D721Med (cell line): ENCODE measurements at regions not wholly inside any gene's neighbourhood (a gene's known extent, or its start where the extent isn't known, plus 50 kb on each side); places are given as distances from the start of the nearest gene placed in this dataset.
"Not testable (repeated sequence)": the region's sequence is repeated elsewhere in the genome, so short reads cannot be mapped to it uniquely, and the experiment has no call there.

Source experiments
- DNase-seq: peaks from one replicate; pipeline ENCODE4 v3.0.0; 2011; ENCODE audit warnings: low spot score; ENCODE audit not compliant: insufficient read length
- FAIRE-seq: peaks from 2 replicates; lab custom pipeline; 2011; peaks lifted over from hg19 to GRCh38; lab: Jason Lieb, UNC
- TF ChIP-seq, protein P1 (sequence below): IDR thresholded peaks from 2 replicates; pipeline ENCODE4 v1.5.1; 2012; ENCODE audit warnings: mild to moderate bottlenecking, control low read depth; ENCODE audit not compliant: insufficient read depth; ENCODE audit errors: missing control alignments

GRCh38 chr14:85858634-85859033 is 328.7 kb downstream of the FLRT2 start:
- FAIRE-seq (no peak), DNase-seq (no peak)
- TF ChIP-seq, protein P1, sequence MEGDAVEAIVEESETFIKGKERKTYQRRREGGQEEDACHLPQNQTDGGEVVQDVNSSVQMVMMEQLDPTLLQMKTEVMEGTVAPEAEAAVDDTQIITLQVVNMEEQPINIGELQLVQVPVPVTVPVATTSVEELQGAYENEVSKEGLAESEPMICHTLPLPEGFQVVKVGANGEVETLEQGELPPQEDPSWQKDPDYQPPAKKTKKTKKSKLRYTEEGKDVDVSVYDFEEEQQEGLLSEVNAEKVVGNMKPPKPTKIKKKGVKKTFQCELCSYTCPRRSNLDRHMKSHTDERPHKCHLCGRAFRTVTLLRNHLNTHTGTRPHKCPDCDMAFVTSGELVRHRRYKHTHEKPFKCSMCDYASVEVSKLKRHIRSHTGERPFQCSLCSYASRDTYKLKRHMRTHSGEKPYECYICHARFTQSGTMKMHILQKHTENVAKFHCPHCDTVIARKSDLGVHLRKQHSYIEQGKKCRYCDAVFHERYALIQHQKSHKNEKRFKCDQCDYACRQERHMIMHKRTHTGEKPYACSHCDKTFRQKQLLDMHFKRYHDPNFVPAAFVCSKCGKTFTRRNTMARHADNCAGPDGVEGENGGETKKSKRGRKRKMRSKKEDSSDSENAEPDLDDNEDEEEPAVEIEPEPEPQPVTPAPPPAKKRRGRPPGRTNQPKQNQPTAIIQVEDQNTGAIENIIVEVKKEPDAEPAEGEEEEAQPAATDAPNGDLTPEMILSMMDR = no peak

DNA sequence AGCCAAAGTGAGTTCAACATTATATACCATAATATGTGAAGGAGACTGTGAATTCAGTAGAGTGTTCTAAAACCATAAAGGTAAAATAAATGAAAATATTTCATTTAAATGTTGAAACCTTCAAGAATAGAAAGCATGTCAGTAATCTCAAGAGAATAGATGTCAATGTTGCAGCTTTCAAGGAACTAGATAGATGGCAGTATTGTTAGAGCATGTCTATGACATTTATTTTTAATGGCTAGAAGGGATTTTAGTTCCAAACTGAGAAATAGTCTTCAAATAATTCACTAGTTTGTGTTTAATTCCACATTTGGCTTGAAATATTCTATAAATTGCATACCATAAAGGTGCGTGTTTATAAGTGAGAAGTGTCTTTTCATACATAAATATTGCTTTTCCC is 326.5 kb downstream of the FLRT2 start:
- TF ChIP-seq, protein P1 = peak; percentile 25
- DNase-seq (no peak), FAIRE-seq (peak; percentile 16)

DNA sequence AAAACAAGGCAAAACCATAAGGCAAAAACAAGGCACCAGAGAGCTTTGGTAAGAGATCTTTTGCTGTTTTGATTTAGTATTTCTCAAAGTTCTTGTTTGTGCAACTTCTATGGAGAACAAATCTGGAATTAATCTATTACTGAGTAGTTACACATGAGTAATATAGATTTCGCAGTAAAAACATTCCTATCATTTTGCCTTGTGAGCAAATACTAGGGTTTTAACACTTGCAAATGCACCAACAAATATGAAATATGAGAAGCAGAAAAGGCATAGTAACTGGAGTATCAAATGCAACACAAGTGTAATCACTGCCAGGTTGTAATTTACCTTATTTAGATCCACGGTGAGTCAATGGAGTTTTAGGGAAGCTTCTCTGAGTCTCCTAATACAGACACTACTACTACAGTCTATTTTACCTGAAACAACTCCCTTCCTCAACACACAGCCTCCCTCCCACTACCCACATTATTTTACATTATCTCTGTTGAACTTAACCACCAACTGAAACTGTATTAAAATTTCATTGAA is 324.1 kb downstream of the FLRT2 start:
- TF ChIP-seq, protein P1 = no peak
- DNase-seq = no peak
- FAIRE-seq = peak; percentile 63

- no peak for FAIRE-seq
- no peak for DNase-seq
- TF ChIP-seq, protein P1 = no peak
These were observed 323.0 kb downstream of the FLRT2 start for GRCh38 chr14:85852906-85853305.

DNA sequence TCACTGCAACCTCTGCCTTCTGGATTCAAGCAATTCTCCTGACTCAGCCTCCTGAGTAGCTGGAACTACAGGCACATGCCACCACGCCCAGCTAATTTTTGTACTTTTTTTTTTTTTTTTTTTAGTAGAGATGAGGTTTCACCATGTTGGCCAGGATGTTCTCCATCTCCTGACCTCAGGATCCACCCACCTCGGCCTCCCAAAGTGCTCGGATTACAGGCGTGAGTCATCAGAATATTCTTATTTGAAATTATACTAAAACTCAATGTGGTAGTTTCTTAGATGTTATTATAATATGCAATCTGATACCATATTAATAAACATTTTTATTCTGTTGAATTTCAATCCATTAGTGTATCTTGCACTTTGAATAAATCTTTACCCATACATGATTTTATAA is 322.2 kb downstream of the FLRT2 start:
- not testable (repeated sequence) for DNase-seq

DNA sequence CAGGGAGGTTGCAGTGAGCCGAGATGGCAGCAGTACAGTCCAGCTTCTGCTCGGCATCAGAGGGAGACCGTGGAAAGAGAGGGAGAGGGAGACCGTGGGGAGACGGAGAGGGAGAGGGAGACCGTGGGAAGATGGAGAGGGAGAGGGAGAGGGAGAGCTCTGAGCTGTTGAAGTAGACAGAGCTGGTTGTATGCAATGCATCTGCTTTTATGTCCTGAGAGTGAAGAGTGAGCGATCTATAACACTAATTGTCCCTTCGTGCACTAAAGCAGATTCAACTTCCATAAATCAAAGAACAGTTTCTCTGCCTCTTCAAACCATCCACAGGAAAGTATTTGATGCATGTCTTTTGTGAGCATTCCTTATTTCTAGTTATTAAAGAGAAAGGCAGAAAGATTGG is 300.6 kb downstream of the FLRT2 start:
- not testable (repeated sequence) for DNase-seq, FAIRE-seq

More for the DNA sequence above, 322.2 kb downstream of the FLRT2 start:
- not testable (repeated sequence) for FAIRE-seq

- DNase-seq, FAIRE-seq: not testable (repeated sequence)
These were observed 299.7 kb downstream of the FLRT2 start for GRCh38 chr14:85829601-85830000.

- no peak for DNase-seq
- FAIRE-seq = no peak
- TF ChIP-seq, protein P1 = no peak
These were observed 294.6 kb downstream of the FLRT2 start for GRCh38 chr14:85824526-85824925.

- DNase-seq (no peak), FAIRE-seq (no peak)
- TF ChIP-seq, protein P1 = no peak
These were observed 292.3 kb downstream of the FLRT2 start for GRCh38 chr14:85822236-85822635.
